Panc1 (cell line): ENCODE measurements at regions not wholly inside any gene's neighbourhood (a gene's known extent, or its start where the extent isn't known, plus 50 kb on each side); places are given as distances from the start of the nearest gene placed in this dataset.

Experiments
- POLR2AphosphoS5 ChIP-seq: IDR thresholded peaks from 2 replicates; pipeline ENCODE4 v1.6.1; 2012; ENCODE audit warnings: mild to moderate bottlenecking, low read depth, low read length, moderate library complexity
- SIN3A ChIP-seq: IDR thresholded peaks from 2 replicates; pipeline ENCODE4 v1.6.1; 2012; ENCODE audit warnings: low read depth, mild to moderate bottlenecking, low read length, moderate library complexity, borderline replicate concordance; ENCODE audit not compliant: insufficient read depth
- TCF7L2 ChIP-seq: IDR thresholded peaks from 2 replicates; pipeline ENCODE4 v1.6.1; 2011; ENCODE audit warnings: mild to moderate bottlenecking, low read depth, low read length, inconsistent platforms
- TF ChIP-seq, protein P1 (sequence below): fragments of 450-650 bp; IDR thresholded peaks from 2 replicates; pipeline ENCODE4 v1.5.1; 2017; ENCODE audit warnings: mild to moderate bottlenecking
- TF ChIP-seq, protein P2 (sequence below), 2 experiments: IDR thresholded peaks; 2 replicates each; pipeline ENCODE4 v1.6.1; 2011 to 2012; ENCODE audit warnings: low read depth in 2 of 2, control low read depth in 1 of 2, low read length in 1 of 2, mild to moderate bottlenecking in 1 of 2, moderate library complexity in 1 of 2; ENCODE audit not compliant: insufficient read depth in 1 of 2

DNA sequence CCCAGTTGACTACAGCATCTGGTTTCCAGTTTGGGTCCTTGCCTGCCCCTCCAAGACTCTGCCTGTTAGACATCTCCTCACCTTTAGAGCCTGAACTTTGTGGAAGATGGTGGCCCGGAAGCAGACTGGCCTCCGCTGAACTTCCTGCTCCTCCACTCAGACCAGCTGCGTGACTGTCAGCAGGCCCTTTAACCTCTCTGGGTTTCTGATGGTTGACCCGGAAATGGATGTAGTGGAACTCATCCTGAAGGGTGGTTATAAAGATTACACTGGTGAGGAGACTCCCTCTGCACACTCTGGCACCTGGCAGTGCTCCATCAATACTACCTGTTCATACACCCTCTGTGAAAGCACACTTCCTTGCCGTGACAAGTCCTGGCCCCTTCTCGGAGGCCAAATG lies 151.9 kb upstream of the TLE3 start:
- TF ChIP-seq POLR2AphosphoS5 (no peak), TCF7L2 (no peak), SIN3A (no peak)
- TF ChIP-seq, protein P1, sequence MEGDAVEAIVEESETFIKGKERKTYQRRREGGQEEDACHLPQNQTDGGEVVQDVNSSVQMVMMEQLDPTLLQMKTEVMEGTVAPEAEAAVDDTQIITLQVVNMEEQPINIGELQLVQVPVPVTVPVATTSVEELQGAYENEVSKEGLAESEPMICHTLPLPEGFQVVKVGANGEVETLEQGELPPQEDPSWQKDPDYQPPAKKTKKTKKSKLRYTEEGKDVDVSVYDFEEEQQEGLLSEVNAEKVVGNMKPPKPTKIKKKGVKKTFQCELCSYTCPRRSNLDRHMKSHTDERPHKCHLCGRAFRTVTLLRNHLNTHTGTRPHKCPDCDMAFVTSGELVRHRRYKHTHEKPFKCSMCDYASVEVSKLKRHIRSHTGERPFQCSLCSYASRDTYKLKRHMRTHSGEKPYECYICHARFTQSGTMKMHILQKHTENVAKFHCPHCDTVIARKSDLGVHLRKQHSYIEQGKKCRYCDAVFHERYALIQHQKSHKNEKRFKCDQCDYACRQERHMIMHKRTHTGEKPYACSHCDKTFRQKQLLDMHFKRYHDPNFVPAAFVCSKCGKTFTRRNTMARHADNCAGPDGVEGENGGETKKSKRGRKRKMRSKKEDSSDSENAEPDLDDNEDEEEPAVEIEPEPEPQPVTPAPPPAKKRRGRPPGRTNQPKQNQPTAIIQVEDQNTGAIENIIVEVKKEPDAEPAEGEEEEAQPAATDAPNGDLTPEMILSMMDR: no peak
- TF ChIP-seq, protein P2, sequence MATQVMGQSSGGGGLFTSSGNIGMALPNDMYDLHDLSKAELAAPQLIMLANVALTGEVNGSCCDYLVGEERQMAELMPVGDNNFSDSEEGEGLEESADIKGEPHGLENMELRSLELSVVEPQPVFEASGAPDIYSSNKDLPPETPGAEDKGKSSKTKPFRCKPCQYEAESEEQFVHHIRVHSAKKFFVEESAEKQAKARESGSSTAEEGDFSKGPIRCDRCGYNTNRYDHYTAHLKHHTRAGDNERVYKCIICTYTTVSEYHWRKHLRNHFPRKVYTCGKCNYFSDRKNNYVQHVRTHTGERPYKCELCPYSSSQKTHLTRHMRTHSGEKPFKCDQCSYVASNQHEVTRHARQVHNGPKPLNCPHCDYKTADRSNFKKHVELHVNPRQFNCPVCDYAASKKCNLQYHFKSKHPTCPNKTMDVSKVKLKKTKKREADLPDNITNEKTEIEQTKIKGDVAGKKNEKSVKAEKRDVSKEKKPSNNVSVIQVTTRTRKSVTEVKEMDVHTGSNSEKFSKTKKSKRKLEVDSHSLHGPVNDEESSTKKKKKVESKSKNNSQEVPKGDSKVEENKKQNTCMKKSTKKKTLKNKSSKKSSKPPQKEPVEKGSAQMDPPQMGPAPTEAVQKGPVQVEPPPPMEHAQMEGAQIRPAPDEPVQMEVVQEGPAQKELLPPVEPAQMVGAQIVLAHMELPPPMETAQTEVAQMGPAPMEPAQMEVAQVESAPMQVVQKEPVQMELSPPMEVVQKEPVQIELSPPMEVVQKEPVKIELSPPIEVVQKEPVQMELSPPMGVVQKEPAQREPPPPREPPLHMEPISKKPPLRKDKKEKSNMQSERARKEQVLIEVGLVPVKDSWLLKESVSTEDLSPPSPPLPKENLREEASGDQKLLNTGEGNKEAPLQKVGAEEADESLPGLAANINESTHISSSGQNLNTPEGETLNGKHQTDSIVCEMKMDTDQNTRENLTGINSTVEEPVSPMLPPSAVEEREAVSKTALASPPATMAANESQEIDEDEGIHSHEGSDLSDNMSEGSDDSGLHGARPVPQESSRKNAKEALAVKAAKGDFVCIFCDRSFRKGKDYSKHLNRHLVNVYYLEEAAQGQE (IDR thresholded peaks at IDR 0.05; ENCODE audit: insufficient read depth in 1 of 2, low read depth in 2 of 2, low read length in 1 of 2): no peak
